ENCODE measurements at regions not wholly inside any gene's neighbourhood (a gene's known extent, or its start where the extent isn't known, plus 50 kb on each side); places are given as distances from the start of the nearest gene placed in this dataset.
"Not testable (repeated sequence)": the region's sequence is repeated elsewhere in the genome, so short reads cannot be mapped to it uniquely, and the experiment has no call there.

DNA sequence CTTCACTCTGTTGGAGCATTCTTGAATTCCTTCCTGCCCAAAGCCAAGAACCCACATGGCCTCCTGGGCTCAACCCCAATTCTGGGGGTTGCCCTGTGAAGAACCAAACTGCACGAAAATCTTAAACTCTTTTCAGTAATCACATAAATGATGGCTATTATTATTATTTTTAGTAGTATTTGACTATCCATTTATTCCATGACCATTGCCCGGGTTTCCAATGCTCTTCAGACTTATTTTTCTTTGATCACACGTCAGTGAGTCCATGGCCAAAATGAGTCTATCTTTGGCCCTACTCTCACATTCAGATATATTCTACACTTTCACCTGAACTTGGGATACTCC lies 185.9 kb downstream of the AVL9 start:
- DNase-seq (ENCODE audit: low spot score) = no peak

DNA sequence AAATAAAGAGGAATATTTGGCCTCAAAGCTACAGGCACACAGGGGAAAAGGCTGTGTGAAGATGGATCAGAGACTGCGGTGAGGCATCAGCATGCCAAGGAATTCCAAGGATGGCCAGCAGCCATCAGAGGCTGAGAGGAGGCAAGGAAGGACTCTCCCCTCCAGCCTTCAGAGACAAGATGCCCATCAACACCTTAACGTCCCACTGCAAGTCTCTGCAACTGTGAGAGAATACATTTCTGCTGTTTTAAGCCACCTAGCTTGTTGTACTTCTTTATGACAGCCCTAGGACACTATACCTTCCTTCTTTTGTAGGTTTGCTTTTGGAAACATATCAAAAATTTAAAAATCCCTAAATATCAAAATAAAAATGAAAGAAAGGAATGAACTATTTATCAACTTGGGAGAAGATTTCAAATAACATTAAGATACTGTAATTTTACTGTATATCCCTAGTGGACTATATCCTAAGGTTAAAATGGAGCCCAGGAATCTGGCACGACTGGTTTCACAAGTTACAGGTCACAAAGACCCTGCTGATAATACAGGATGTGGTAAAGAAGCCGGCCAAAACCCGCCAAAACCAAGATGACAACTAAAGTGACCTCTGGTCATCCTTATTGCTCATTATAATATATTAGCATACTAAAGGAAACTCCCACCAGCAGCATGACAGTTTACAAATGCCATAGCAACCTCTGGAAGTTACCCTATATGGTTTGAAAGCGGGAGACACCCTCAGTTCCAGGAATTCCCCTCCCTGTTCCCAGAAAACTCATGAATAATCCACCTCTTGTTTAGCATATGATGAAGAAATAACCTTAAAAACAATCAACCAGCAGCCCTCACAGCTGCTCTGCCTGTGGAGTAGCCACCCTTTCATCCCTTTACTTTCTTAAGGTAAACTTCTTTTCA lies 185.2 kb downstream of the AVL9 start:
- no peak for DNase-seq (ENCODE audit: low spot score)

DNA sequence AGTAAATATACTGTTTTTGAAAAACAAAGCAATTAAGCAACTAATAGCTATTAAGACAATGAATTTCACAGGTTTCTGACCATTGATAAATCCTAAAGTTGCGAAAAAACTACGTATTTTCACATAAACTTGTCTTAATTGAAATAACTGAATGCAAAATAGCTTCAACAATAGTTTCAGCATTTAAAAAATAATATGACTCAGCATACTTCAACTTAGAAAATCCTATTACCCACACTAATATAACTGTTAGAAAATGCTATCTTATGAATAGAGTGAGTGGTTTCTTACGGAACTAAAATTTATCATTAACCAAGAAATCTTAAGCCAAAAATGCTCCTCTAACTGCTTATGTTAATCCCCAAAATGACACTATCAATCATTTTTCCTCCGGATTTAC lies 183.9 kb downstream of the AVL9 start:
- DNase-seq (ENCODE audit: low spot score) = no peak

DNA sequence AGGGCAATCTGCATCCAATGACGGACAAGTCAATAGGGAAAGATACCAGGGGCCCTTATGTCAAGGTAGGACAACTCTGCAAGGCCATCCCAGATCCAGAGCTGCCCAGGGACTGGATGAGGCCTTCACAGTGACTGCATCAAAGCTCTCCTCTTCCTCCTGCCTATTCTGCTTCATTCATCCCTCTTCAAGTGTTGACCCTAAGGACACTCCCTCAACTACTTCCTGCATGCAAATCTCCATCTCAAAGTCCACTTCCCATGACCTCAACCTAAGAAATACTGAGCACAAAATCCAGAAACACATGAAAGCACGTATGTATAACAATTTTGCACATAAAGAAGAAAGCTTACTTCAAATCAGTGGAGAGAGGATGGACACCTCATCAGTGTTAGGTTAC lies 182.3 kb downstream of the AVL9 start:
- no peak for DNase-seq (ENCODE audit: low spot score)

DNA sequence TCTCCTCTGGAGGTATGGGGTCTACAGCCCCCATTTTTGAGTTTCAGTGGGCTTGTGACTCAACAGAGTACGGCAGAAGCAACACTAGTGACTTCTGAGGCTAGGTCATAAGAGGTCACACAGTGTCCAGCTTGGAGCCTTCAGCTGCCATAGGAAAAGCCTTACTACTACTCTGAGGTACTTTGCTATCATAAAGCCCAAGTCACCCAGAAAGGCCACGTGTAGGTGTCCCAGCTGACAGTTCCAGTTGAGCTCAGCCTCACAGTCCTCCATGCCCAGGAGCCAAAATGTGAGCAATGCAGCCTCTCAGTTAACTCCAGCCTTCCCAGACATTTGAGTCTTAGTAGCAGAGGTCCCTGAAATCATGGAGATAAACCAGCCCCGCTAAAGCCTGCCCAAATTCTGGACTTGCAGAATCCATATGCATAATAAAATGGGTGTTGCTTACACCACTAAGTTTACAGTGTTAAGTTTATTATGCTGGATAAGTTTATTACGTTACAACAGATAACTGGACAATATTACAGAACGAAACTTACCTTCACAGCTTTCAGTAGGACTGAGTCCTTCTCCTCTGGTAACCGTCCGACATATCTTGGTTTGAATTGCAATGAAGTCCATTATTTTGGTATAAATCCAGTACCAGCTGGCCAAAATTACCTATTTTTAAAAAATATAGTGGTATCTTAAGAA lies 181.1 kb downstream of the AVL9 start:
- DNase-seq (ENCODE audit: low spot score) = no peak

DNA sequence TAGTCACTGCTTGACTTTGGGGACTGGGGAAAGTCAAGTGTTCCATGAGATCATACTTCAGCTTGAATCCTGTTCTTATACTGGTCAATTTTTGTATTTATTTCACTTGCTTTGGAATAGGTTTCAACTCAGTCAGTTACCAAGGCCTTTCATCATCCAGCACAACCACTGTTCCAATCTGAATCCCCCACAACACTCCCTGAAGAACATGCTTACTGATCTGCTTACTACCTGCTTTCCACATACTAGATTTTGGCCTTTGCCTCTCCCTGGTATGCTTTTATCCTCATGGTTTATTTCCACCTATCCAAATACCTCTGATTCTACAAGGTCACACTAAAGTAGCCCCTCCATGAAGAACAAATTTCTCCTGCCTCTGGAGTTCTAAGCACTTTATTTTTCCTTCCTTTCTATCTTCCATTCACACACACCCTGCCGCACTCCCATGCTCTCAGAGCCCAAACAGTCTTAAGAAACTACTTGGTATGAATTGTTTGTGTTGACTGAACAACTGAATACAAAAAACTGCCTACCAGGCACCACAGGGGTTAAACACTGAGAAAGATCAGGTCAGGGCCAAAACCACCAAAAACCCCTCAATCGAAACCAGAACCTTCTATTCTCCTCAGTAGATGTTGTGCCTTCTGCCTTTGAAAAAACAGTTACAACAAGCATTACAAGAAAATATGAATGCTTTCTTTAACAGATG lies 178.1 kb downstream of the AVL9 start:
- no peak for DNase-seq (ENCODE audit: low spot score)

DNA sequence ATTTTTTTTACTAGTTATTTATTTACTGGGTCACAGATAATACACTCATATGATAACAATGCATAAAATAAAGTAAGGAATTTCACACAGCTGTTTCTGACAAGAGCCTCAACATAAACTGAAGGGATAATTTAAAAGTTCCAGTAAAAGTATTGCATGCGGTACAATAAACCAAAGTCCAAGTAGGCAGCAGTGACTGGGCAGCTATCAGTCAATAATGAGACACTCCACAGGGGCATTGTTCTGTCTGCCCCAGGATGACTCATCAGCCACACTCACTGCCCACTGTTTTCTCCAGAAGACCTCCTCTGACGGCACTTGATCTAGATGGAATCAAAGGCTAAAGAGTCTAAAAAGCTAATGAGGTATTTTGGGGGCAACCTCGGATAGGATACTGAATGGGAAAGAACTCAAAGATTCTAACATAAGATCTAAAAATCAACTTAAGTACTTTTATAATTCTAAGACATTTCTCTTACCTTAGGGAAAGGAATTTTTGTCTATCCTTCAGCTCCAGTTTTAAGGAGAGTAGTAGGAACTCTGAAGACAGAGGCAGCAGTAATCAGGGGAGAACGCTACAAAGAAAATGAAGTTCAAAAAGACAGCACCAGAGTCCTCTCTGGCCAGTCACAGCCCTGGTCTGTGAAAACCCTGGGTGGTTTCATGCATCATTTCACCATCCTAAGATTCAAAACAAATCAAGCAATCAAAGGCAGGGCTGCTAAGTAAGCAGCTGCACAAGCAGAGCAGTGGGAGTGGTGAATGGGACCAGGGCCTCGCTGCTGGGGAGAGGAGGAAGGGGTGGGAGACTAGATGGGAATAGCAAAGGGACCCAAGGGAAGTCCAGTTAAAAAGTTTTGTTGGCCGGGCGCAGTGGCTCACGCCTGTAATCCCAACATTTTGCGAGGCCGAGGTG lies 175.1 kb downstream of the AVL9 start:
- DNase-seq (ENCODE audit: low spot score) = peak; percentile 46

DNA sequence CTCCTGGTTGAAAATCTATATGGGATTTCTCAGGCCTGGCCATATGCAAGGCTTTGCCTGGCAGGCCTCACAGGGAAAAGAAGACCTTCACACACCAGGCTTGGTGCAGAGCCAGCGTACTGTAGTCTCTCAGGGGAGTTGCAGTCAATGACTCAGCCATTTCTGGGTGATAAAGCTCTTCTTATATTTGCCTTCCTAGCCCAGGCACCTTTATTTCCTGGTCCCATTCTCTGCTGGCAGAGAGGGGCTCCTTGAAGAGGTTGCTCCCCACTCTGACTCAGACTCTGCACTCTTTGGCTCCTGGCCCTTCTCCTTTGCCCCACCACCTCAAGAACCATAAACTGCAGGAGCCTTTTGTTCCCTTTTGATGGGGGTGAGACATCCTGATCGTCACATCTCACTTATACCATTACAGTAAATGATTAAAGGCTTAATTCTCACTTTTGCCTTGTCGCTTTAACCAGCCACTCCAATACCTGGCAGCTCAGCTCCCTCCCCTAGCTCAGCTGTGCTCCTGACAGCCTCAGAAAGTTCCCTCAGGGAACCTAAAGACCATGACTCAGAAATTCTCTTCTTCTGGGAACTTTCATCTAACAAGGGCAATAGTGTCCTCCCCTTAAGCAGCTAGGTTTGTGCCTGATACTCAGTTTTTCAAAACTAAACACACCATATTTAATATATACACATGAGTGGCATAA lies 174.0 kb downstream of the AVL9 start:
- not testable (repeated sequence) for DNase-seq (ENCODE audit: low spot score)

DNA sequence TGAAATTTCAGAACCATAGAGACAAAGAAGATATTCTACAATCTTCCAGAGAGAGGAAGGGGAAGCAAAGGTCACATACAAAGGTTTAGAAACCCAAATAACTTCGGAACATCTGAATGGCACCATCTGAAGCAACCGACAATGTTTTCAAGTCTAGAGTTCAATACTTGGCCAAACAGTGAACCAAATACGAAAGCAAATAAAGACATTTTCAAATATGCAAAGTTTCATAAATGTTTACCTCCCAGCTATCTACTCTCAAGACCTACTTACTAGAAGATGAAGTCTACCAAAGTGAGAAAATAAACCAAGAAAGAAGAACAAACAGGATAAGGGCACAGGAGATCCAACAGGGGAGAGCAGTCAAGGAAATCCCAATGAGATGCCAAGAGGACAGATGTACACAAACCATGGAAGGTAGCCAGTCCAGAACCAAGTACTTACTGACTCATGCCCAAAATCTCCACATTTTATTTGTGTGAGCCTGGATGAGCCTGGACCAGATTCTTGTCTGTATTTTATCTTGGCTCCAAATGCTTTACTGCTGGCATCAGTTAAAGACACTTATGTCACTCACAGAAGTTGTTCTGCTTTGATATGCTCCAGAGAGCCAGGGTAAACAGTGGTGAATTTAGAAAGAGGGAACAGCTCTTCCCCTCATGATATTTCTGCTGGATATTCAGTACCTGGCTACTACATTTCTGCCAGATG lies 173.3 kb downstream of the AVL9 start:
- not testable (repeated sequence) for DNase-seq (ENCODE audit: low spot score)

DNA sequence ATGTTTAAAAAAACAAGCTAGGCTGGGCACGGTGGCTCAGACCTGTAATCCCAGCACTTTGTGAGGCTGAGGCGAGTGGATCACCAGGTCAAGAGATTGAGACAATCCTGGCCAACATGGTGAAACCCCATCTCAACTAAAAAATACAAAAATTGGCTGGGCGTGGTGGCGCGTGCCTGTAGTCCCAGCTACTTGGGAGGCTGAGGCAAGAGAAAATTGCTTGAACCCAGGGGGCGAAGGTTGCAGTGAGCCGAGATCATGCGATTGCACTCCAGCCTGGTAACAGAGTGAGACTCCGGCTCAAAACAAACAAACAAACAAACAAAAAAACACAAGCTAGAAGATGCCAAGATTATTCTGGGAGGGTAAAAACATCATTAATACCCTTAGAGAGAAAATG lies 172.3 kb downstream of the AVL9 start:
- DNase-seq (ENCODE audit: low spot score) = not testable (repeated sequence)

DNA sequence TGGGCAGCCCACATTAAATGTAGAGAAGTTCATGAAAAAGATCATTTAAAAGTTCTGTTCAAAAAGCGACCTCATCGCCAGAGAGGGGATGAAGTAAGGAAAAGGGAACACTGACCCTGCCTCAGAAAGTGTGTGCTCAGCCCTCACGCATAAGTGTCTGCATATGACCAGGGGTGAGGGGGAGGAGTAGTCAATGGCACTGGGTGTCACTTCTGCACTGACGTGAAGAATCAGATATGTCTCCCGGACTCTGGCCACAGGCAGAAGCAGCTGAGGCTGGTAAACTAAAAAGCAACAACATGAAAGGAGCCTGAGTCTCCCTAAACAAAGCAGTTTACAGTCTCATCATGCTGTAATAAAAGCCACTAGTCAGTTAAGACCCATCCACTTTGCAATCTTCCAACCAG lies 168.5 kb downstream of the AVL9 start:
- DNase-seq (ENCODE audit: low spot score) = not testable (repeated sequence)

DNA sequence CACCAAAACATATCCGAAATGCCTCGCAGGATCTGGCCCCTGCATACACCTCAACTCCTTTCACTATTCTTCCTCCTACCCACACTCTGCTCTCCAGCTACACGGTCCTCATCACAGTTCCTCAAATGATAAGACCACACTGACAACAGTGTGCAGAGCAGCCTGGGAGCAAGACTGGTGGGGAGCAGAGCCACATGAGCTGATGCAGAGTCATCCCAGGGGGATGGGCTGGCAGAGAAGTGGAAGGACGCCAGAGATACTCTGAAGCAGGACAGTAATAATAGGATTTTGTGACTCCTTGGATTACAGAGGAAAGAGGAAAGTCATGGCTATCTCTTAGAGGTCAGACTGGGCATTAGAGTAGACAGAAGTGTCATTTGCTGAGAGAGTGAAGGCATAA lies 167.2 kb downstream of the AVL9 start:
- DNase-seq (ENCODE audit: low spot score) = not testable (repeated sequence)

DNA sequence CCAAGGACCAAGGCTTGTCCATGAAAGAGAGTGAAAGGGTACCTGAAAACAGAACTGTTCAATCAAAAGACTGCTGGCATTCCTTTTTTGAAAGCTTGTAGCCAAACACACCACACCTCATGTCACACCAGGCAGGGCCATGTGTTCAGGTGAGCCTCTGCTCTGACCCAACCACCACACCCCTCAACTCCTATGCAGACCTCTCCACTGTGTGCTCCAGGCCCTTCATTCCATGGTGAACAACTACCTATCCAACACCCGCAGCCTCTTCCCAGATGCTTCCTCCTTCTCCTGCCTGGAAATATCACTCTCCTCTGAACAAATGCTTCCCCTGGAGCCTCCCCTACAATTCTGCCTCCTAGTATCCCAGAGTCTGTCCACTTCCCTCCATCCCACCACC lies 166.6 kb downstream of the AVL9 start:
- DNase-seq (ENCODE audit: low spot score) = no peak

DNA sequence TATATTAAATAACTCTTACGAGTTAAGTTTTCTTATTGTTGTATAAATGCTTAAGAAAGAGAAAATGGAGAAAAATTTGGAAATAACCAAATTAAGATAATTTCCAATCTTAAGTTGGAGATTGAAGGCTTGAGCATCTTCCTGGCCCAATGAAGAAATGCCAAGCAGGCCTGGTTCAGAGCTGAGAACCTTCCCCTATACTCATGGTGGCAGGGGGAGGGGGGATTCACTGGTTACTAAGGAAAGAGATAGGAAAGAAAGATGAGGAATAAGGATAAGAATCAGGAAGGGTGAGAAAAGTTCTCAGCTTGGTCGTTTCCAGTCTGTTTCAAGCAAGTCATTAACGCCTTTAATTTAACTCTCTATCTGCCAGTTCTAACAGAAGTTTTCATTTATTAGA lies 166.2 kb downstream of the AVL9 start:
- DNase-seq (ENCODE audit: low spot score) = no peak

DNA sequence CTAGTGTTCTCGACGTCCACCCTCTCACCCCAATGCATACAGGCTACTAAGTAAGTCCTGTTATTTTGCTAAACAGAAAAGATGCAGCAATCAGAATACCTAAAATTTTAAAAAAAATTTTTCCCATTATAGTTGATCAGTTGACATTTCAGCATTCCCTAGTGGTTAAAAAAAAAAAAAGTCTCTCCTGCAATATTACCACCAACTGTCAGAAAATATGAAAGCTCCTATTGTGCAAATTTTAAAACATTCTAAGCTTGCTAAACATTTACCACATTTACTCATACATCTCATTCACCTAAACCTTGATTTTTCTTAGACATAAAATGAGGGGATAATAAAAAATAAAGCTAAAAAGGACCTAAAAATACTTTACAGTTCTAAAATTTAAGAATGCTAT lies 165.6 kb downstream of the AVL9 start:
- DNase-seq (ENCODE audit: low spot score) = no peak

DNA sequence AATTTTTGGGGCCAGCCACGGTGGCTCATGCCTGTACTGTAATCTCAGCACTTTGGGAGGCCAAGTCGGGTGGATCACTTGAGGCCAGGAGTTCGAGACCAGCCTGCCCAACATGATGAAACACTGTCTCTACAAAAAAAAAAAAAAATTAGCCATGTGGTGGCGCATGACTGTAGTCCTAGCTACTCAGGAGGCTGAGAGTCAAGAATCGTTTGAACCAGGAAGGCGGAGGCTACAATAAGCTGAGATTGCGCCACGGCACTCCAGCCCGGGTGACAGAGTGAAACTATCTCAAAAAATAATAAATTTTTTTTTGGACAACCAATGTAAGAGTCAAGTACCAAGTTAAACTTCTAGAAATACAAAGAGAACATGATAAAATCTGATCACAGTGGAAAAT lies 164.6 kb downstream of the AVL9 start:
- no peak for DNase-seq (ENCODE audit: low spot score)

DNA sequence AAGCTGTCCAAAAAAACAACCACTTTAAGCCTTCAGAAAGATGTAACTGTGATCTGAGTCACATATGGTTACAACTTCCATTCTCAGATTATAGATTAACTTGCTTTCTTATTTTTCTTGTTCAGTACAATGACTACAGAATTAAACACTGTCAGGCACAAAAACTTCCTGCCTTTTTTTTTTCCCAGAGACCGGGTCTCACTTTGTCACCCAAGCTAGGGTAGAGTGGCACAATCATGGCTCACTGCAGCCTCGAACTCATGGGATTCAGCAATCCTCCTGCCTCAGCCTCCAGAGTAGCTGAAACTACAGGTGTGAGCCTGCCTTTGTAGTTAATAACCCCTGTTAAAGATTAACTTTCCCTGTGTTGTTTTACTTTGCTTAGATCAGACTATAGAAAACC lies 163.2 kb downstream of the AVL9 start:
- DNase-seq (ENCODE audit: low spot score) = no peak

DNA sequence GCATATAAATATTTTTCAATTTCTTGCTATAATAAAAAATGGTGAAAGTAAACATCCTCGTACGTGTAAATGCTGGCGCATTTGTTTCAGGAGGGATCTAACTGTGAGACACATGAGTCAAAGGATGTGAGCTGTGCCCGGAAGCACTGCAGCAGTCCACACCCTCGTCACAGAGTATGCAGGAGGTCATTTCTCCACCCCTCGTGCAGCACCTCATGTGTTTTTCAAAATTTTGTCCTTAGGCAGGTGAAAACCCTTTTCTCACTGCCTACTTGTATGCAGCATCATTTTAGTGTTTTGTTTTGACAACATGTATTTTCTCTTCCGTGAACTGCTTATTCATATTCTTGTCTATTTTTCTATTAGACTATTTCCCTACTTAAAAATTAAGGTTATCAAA lies 162.7 kb downstream of the AVL9 start:
- no peak for DNase-seq (ENCODE audit: low spot score)

DNA sequence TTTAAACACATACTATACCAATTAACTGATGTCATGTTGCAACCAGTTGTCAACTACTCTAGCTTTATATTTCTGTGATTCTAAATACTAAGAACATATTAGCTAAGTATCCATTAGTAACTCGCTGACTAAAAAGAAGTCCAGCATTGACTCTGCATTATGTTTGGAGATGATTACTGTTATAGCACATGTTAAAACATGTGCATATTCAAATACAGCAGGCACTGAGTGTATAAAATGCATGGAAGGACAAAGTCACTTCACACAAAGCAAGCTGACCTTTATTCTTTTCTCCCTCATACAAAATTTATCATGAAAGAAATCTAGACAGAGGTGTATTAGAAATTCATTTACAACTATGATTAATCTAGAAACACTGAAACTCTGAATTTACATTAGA lies 159.3 kb downstream of the AVL9 start:
- not testable (repeated sequence) for DNase-seq (ENCODE audit: low spot score)

DNA sequence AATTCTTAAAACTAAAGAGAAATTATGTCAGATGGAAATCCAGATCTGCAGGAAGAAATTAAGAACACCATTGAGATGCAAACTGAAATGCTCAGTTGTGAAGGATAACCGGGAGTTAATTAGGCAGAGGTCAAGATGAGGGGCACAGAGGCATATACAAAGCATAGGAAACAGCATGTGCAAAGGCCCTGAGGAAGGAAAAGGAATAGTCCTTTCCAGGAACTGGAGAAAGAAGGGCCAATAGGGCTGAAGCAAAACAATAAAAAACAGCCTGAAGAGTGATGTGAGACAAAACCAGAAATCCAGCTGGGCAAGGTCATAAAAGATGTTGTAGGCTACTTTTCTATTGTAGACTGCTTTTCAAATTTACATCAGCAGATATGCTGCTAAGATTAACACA lies 155.1 kb downstream of the AVL9 start:
- not testable (repeated sequence) for DNase-seq (ENCODE audit: low spot score)
